Activated B cell treated with CpG ODN at 0.5 μM for 24 hours (primary cell): ENCODE measurements at regions not wholly inside any gene's neighbourhood (a gene's known extent, or its start where the extent isn't known, plus 50 kb on each side); places are given as distances from the start of the nearest gene placed in this dataset.

ENCODE experiments used
- ATAC-seq: fragments of 200-7000 bp; cut with Tn5 transposase; one replicate; pipeline ENCODE4 v1.10.0; 2021; ENCODE audit warnings: low read depth, mild to moderate bottlenecking, moderate library complexity
- CTCF ChIA-PET: fragments of 350-600 bp; sonication (Branson Sonifier 250); formaldehyde crosslinking; loops from one replicate; lab custom pipeline; 2021; ENCODE audit warnings: antibody characterized with exemption; lab: Charles Lee
- POLR2A ChIA-PET: fragments of 350-600 bp; sonication (Branson Sonifier 250); formaldehyde crosslinking; loops from one replicate; lab custom pipeline; 2021; ENCODE audit warnings: antibody characterized with exemption; lab: Charles Lee
- DNase-seq: peaks from one replicate; pipeline ENCODE4 v3.0.0; 2022
- H3K27ac Mint-ChIP-seq: one replicate; pipeline ENCODE4 v1.8.0; 2020; ENCODE audit warnings: mixed read lengths
- H3K27me3 Mint-ChIP-seq: one replicate; pipeline ENCODE4 v1.8.0; 2021; ENCODE audit warnings: mixed read lengths
- H3K36me3 Mint-ChIP-seq: one replicate; pipeline ENCODE4 v1.8.0; 2021; ENCODE audit warnings: low read depth, mixed read lengths
- H3K4me1 Mint-ChIP-seq: one replicate; pipeline ENCODE4 v1.8.0; 2021; ENCODE audit warnings: mixed read lengths
- H3K4me3 Mint-ChIP-seq: one replicate; pipeline ENCODE4 v1.8.0; 2020; ENCODE audit warnings: mild to moderate bottlenecking, mixed read lengths
- H3K9me3 Mint-ChIP-seq: one replicate; pipeline ENCODE4 v1.8.0; 2020; ENCODE audit warnings: mixed read lengths
- CTCF ChIP-seq: fragments of 200-600 bp; IDR thresholded peaks from one replicate; pipeline ENCODE4 v1.8.0; 2022; ENCODE audit warnings: antibody characterized with exemption, mild to moderate bottlenecking
- intact Hi-C: fragments of 100-400 bp; cut with micrococcal nuclease; formaldehyde crosslinking; loops from one replicate; pipeline ENCODE4 v1.15.1; 2024

GRCh38 chr5:112616812-112617547 is 120.7 kb upstream of the APC start:
- H3K27me3 Mint-ChIP-seq = peaks cover 11% of the 10 kb centered on the region
- no peaks in the 10 kb centered on the region for H3K36me3 Mint-ChIP-seq
- ChIA-PET POLR2A (no interaction called here), CTCF (interaction anchor here (1.3 kb wide), 1 partner anchor 12 kb away, joined by 3 read pairs; no protein-coding TSS in a partner anchor)
- no peaks in the 10 kb centered on the region for H3K9me3 Mint-ChIP-seq
- H3K27ac Mint-ChIP-seq = no peak overlapping the region
- H3K4me3 Mint-ChIP-seq = no peak overlapping the region
- intact Hi-C loops = no loop called here
- ATAC-seq = no peak
- no peak for DNase-seq
- no peaks in the 10 kb centered on the region for H3K4me1 Mint-ChIP-seq
- no peak for TF ChIP-seq CTCF

- Mint-ChIP-seq H3K27ac (no peak overlapping the region), H3K27me3 (peaks cover 40% of the 10 kb centered on the region), H3K9me3 (no peaks in the 10 kb centered on the region), H3K4me1 (peaks cover 2% of the 10 kb centered on the region), H3K36me3 (no peaks in the 10 kb centered on the region), H3K4me3 (no peak overlapping the region)
- ChIA-PET POLR2A (interaction anchor here (0.7 kb wide), 1 partner anchor 224 kb away, joined by 4 read pairs; no protein-coding TSS in a partner anchor), CTCF (no interaction called here)
- intact Hi-C loops = no loop called here
- DNase-seq (no peak), ATAC-seq (no peak)
- no peak for TF ChIP-seq CTCF
These were observed 112.4 kb upstream of the APC start for GRCh38 chr5:112625246-112625645.

GRCh38 chr5:112625689-112626438 is 111.8 kb upstream of the APC start:
- no peaks in the 10 kb centered on the region for H3K36me3 Mint-ChIP-seq
- ATAC-seq (no peak), DNase-seq (no peak)
- intact Hi-C loops = no loop called here
- H3K27me3 Mint-ChIP-seq = peaks cover 44% of the 10 kb centered on the region
- TF ChIP-seq CTCF = no peak
- no peak overlapping the region for H3K27ac Mint-ChIP-seq
- ChIA-PET CTCF (no interaction called here), POLR2A (no interaction called here)
- no peaks in the 10 kb centered on the region for H3K9me3 Mint-ChIP-seq
- H3K4me3 Mint-ChIP-seq = no peak overlapping the region
- H3K4me1 Mint-ChIP-seq = peaks cover 2% of the 10 kb centered on the region

- DNase-seq (no peak), ATAC-seq (no peak)
- no peak for TF ChIP-seq CTCF
- peaks cover 2% of the 10 kb centered on the region for H3K4me1 Mint-ChIP-seq
- H3K4me3 Mint-ChIP-seq = no peak overlapping the region
- ChIA-PET CTCF (no interaction called here), POLR2A (no interaction called here)
- peaks cover 42% of the 10 kb centered on the region for H3K27me3 Mint-ChIP-seq
- intact Hi-C loops = no loop called here
- no peaks in the 10 kb centered on the region for H3K36me3 Mint-ChIP-seq
- no peak overlapping the region for H3K27ac Mint-ChIP-seq
- H3K9me3 Mint-ChIP-seq = no peaks in the 10 kb centered on the region
These were observed 111.0 kb upstream of the APC start for GRCh38 chr5:112626715-112627114.

- intact Hi-C loops = no loop called here
- no peak for DNase-seq
- H3K4me3 Mint-ChIP-seq = no peak overlapping the region
- peaks cover 4% of the 10 kb centered on the region for H3K36me3 Mint-ChIP-seq
- POLR2A ChIA-PET = no interaction called here
- H3K27ac Mint-ChIP-seq = no peak overlapping the region
- peaks cover 13% of the 10 kb centered on the region for H3K9me3 Mint-ChIP-seq
- H3K27me3 Mint-ChIP-seq = peaks cover 38% of the 10 kb centered on the region
- CTCF ChIA-PET = no interaction called here
- H3K4me1 Mint-ChIP-seq = no peaks in the 10 kb centered on the region
- TF ChIP-seq CTCF = no peak
- ATAC-seq = no peak
These were observed 109.3 kb upstream of the APC start for GRCh38 chr5:112628214-112628980.
